H9 (cell line): ENCODE measurements at regions not wholly inside any gene's neighbourhood (a gene's known extent, or its start where the extent isn't known, plus 50 kb on each side); places are given as distances from the start of the nearest gene placed in this dataset.

Experiments used
- DNase-seq: peaks from one replicate; pipeline ENCODE4 v3.0.0-alpha.2; 2017
- H2AFZ ChIP-seq: one replicate; pipeline ENCODE4 v1.6.1; 2013; ENCODE audit warnings: mild to moderate bottlenecking, low read length, control low read depth, moderate library complexity
- H2AK5ac ChIP-seq: 2 replicates; pipeline ENCODE4 v1.6.1; 2013; ENCODE audit warnings: low read length, control low read depth, mixed read lengths; ENCODE audit not compliant: insufficient read length
- H2BK120ac ChIP-seq: one replicate; pipeline ENCODE4 v1.6.1; 2013; ENCODE audit warnings: low read depth, mild to moderate bottlenecking, low read length, control low read depth, inconsistent platforms; ENCODE audit not compliant: poor library complexity, severe bottlenecking
- H2BK12ac ChIP-seq: 2 replicates; pipeline ENCODE4 v1.6.1; 2013; ENCODE audit warnings: low read length, control low read depth, mixed read lengths, low read depth; ENCODE audit not compliant: insufficient read length
- H2BK15ac ChIP-seq: 2 replicates; pipeline ENCODE4 v1.6.1; 2013; ENCODE audit warnings: low read depth, low read length, control low read depth
- H2BK20ac ChIP-seq: one replicate; pipeline ENCODE4 v1.6.1; 2013; ENCODE audit warnings: low read depth, mild to moderate bottlenecking, low read length, control low read depth, inconsistent platforms; ENCODE audit not compliant: poor library complexity, severe bottlenecking
- H2BK5ac ChIP-seq: 2 replicates; pipeline ENCODE4 v1.6.1; 2013; ENCODE audit warnings: low read length, control low read depth, mixed read lengths; ENCODE audit not compliant: insufficient read length
- H3K14ac ChIP-seq: 2 replicates; pipeline ENCODE4 v1.6.1; 2013; ENCODE audit warnings: low read length, control low read depth; ENCODE audit not compliant: insufficient read depth
- H3K18ac ChIP-seq: 2 replicates; pipeline ENCODE4 v1.6.1; 2013; ENCODE audit warnings: low read depth, mild to moderate bottlenecking, mixed read lengths, low read length, control low read depth; ENCODE audit not compliant: insufficient read length
- H3K23ac ChIP-seq: 2 replicates; pipeline ENCODE4 v1.6.1; 2013; ENCODE audit warnings: low read length, control low read depth, mixed read lengths, low read depth; ENCODE audit not compliant: insufficient read length
- H3K23me2 ChIP-seq: 2 replicates; pipeline ENCODE4 v1.6.1; 2013; ENCODE audit warnings: low read depth, mild to moderate bottlenecking, mixed read lengths, low read length, control low read depth; ENCODE audit not compliant: insufficient read length, poor library complexity, severe bottlenecking
- H3K27ac ChIP-seq: 2 replicates; pipeline ENCODE4 v1.5.1; 2013; ENCODE audit warnings: low read length, control low read depth, mixed read lengths, low read depth; ENCODE audit not compliant: insufficient read length
- H3K27me3 ChIP-seq: 2 replicates; pipeline ENCODE4 v1.6.1; 2013; ENCODE audit warnings: low read length, control low read depth, inconsistent platforms; ENCODE audit not compliant: insufficient read depth
- H3K4ac ChIP-seq: 2 replicates; pipeline ENCODE4 v1.6.1; 2013; ENCODE audit warnings: low read depth, mild to moderate bottlenecking, control low read depth, inconsistent platforms, low read length, moderate library complexity
- H3K4me1 ChIP-seq: 2 replicates; pipeline ENCODE4 v1.6.1; 2013; ENCODE audit warnings: low read length, control low read depth, inconsistent platforms; ENCODE audit not compliant: insufficient read depth
- H3K4me2 ChIP-seq: 2 replicates; pipeline ENCODE4 v1.6.1; 2013; ENCODE audit warnings: low read length, control low read depth, mixed read lengths; ENCODE audit not compliant: insufficient read length, insufficient read depth
- H3K56ac ChIP-seq: 2 replicates; pipeline ENCODE4 v1.6.1; 2013; ENCODE audit warnings: low read depth, mild to moderate bottlenecking, mixed read lengths, low read length, control low read depth; ENCODE audit not compliant: insufficient read length
- H3K79me1 ChIP-seq: 2 replicates; pipeline ENCODE4 v1.6.1; 2013; ENCODE audit warnings: low read depth, mild to moderate bottlenecking, moderate library complexity, low read length, control low read depth, inconsistent platforms; ENCODE audit not compliant: insufficient read depth, poor library complexity, severe bottlenecking
- H3K79me2 ChIP-seq: 2 replicates; pipeline ENCODE4 v1.6.1; 2013; ENCODE audit warnings: low read length, control low read depth, inconsistent platforms; ENCODE audit not compliant: insufficient read depth
- H3K9ac ChIP-seq: 2 replicates; pipeline ENCODE4 v1.6.1; 2013; ENCODE audit warnings: low read length, control low read depth, mixed read lengths; ENCODE audit not compliant: insufficient read length; ENCODE audit errors: extremely low read depth
- H3K9me3 ChIP-seq: one replicate; pipeline ENCODE4 v1.6.1; 2013; ENCODE audit warnings: low read depth, low read length, inconsistent platforms; ENCODE audit not compliant: control insufficient read depth
- H3T11ph ChIP-seq: one replicate; pipeline ENCODE4 v1.6.1; 2013; ENCODE audit warnings: mild to moderate bottlenecking, low read length, control low read depth, inconsistent platforms
- H4K20me1 ChIP-seq: one replicate; pipeline ENCODE4 v1.6.1; 2013; ENCODE audit not compliant: control insufficient read depth, insufficient read length, insufficient read depth
- H4K5ac ChIP-seq: 2 replicates; pipeline ENCODE4 v1.6.1; 2013; ENCODE audit warnings: low read depth, mild to moderate bottlenecking, mixed read lengths, low read length, control low read depth; ENCODE audit not compliant: insufficient read length
- H4K8ac ChIP-seq: replicated peaks from 2 replicates; pipeline ENCODE4 v1.6.1; 2013; ENCODE audit warnings: low read length, control low read depth, mixed read lengths, low read depth; ENCODE audit not compliant: insufficient read length
- H4K91ac ChIP-seq: 2 replicates; pipeline ENCODE4 v1.6.1; 2013; ENCODE audit warnings: low read depth, mild to moderate bottlenecking, moderate library complexity, mixed read lengths, low read length, control low read depth; ENCODE audit not compliant: insufficient read length
- H3K27ac Mint-ChIP-seq, 3 experiments: 2 replicates in 2 of 3; 3 replicates in 1 of 3; pipeline ENCODE4 v1.8.0; 2020 to 2021; ENCODE audit warnings: mixed read lengths in 3 of 3, mild to moderate bottlenecking in 1 of 3, moderate library complexity in 1 of 3
- H3K27me3 Mint-ChIP-seq: 2 replicates; pipeline ENCODE4 v1.8.0; 2021; ENCODE audit warnings: low read depth, mild to moderate bottlenecking, moderate library complexity, mixed read lengths
- H3K36me3 Mint-ChIP-seq, 3 experiments: 2 replicates in 2 of 3; 3 replicates in 1 of 3; pipeline ENCODE4 v1.8.0; 2020 to 2021; ENCODE audit warnings: low read depth in 3 of 3, mixed read lengths in 3 of 3; ENCODE audit not compliant: insufficient read depth in 1 of 3
- H3K4me1 Mint-ChIP-seq, 2 experiments: 2 replicates each; pipeline ENCODE4 v1.8.0; 2020; ENCODE audit warnings: mixed read lengths in 2 of 2
- H3K4me3 Mint-ChIP-seq, 2 experiments: 2 replicates in 1 of 2; 3 replicates in 1 of 2; pipeline ENCODE4 v1.8.0; 2020 to 2021; ENCODE audit warnings: mild to moderate bottlenecking in 2 of 2, mixed read lengths in 2 of 2, moderate library complexity in 1 of 2
- H3K9me3 Mint-ChIP-seq, 2 experiments: 2 replicates in 1 of 2; 3 replicates in 1 of 2; pipeline ENCODE4 v1.8.0; 2020; ENCODE audit warnings: mild to moderate bottlenecking in 2 of 2, mixed read lengths in 2 of 2, moderate library complexity in 1 of 2
- WGBS: extraction: QIAGEN DNeasy Blood & Tissue Kit; methylation state at CpG from one replicate; pipeline ENCODE4 v1.1.7; 2013; ENCODE audit warnings: missing lambda C conversion rate, low lambda C conversion rate, mixed read lengths; ENCODE audit not compliant: insufficient read length; ENCODE audit errors: extremely low coverage; 5-methylcytosine and 5-hydroxymethylcytosine counted together
- TF ChIP-seq, protein P1 (sequence below): fragments of 200-600 bp; sonication (generic); conservative IDR thresholded peaks from 3 replicates; pipeline ENCODE4 v1.8.0; 2021; ENCODE audit warnings: antibody characterized with exemption, mild to moderate bottlenecking

DNA sequence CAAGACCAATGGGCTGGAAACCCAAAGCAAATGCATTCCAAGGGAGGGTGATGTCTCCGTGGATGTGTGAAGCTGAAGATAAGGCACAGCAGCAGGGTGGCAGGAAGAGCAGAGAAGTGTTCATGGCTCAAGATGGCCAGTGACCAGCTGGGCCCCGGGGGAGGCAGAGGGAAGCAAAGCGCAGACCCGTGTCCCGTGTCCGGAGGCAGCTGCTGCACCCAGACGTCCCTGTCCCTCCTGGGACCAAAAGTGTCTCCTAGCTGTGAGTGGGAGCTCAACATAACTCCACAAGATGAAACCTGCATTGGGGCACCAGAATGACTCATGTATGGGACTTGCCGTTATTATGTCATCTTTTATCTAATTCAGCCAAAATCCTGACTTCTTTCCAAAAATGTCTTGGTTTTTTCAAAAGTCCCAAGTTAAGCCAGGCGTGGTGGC lies 118.2 kb downstream of the RIPK4 start:
- Mint-ChIP-seq H3K4me3 (no peak overlapping the region), H3K27me3 (peaks cover 1% of the 10 kb centered on the region), H3K9me3 (no peaks in the 10 kb centered on the region), H3K4me1 (no peaks in the 10 kb centered on the region), H3K27ac (no peak overlapping the region), H3K36me3 (no peaks in the 10 kb centered on the region)
- no peak overlapping the region for H3K23ac ChIP-seq
- H3K4me2 ChIP-seq, result no peak overlapping the region
- H4K91ac ChIP-seq, result no peak overlapping the region
- no peak overlapping the region for H2BK20ac ChIP-seq
- no peaks in the 10 kb centered on the region for H3K27me3 ChIP-seq
- H2AK5ac ChIP-seq, result no peak overlapping the region
- H2BK5ac ChIP-seq, result no peak overlapping the region
- H3K9me3 ChIP-seq, result no peaks in the 10 kb centered on the region
- no peaks in the 10 kb centered on the region for H4K20me1 ChIP-seq
- H2BK120ac ChIP-seq, result no peak overlapping the region
- H3K79me2 ChIP-seq, result no peaks in the 10 kb centered on the region
- H3K18ac ChIP-seq, result no peak overlapping the region
- H4K5ac ChIP-seq, result no peak overlapping the region
- H2BK15ac ChIP-seq, result no peak overlapping the region
- WGBS, result no CpG with 5 or more reads among the region's 9 CpGs
- H4K8ac ChIP-seq, result no peak overlapping the region
- H3K23me2 ChIP-seq, result no peaks in the 10 kb centered on the region
- no peak overlapping the region for H3K56ac ChIP-seq
- no peak overlapping the region for H3T11ph ChIP-seq
- H3K4me1 ChIP-seq, result no peaks in the 10 kb centered on the region
- no peak overlapping the region for H3K14ac ChIP-seq
- H2AFZ ChIP-seq, result no peak overlapping the region
- no peak overlapping the region for H3K4ac ChIP-seq
- TF ChIP-seq, protein P1, sequence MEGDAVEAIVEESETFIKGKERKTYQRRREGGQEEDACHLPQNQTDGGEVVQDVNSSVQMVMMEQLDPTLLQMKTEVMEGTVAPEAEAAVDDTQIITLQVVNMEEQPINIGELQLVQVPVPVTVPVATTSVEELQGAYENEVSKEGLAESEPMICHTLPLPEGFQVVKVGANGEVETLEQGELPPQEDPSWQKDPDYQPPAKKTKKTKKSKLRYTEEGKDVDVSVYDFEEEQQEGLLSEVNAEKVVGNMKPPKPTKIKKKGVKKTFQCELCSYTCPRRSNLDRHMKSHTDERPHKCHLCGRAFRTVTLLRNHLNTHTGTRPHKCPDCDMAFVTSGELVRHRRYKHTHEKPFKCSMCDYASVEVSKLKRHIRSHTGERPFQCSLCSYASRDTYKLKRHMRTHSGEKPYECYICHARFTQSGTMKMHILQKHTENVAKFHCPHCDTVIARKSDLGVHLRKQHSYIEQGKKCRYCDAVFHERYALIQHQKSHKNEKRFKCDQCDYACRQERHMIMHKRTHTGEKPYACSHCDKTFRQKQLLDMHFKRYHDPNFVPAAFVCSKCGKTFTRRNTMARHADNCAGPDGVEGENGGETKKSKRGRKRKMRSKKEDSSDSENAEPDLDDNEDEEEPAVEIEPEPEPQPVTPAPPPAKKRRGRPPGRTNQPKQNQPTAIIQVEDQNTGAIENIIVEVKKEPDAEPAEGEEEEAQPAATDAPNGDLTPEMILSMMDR, result no peak
- no peak overlapping the region for H3K27ac ChIP-seq
- DNase-seq, result no peak
- no peak overlapping the region for H2BK12ac ChIP-seq
- H3K9ac ChIP-seq, result no peak overlapping the region
- H3K79me1 ChIP-seq, result no peaks in the 10 kb centered on the region
